ENCODE measurements at regions not wholly inside any gene's neighbourhood (a gene's known extent, or its start where the extent isn't known, plus 50 kb on each side); places are given as distances from the start of the nearest gene placed in this dataset.

GRCh38 chr16:35364263-35364662 lies 1904.9 kb downstream of the TP53TG3F start:
- TF ChIP-seq CTCF (IDR thresholded peaks at IDR 0.05; ENCODE audit: low read depth, low read length) (no peak), EZH2phosphoT487 (IDR thresholded peaks at IDR 0.05; ENCODE audit: low read depth) (no peak)

Data from OCI-LY3 (cell line).